Activated naive CD8-positive, alpha-beta T cell (primary cell): ENCODE measurements at regions not wholly inside any gene's neighbourhood (a gene's known extent, or its start where the extent isn't known, plus 50 kb on each side); places are given as distances from the start of the nearest gene placed in this dataset.

Experiments
- H3K27ac Mint-ChIP-seq: one replicate; pipeline ENCODE4 v1.8.0; 2021; ENCODE audit warnings: mixed read lengths
- H3K27me3 Mint-ChIP-seq: one replicate; pipeline ENCODE4 v1.8.0; 2021; ENCODE audit warnings: mixed read lengths
- H3K36me3 Mint-ChIP-seq: one replicate; pipeline ENCODE4 v1.8.0; 2021; ENCODE audit warnings: mixed read lengths
- H3K4me1 Mint-ChIP-seq: one replicate; pipeline ENCODE4 v1.8.0; 2021; ENCODE audit warnings: low read depth, mixed read lengths
- H3K4me3 Mint-ChIP-seq: one replicate; pipeline ENCODE4 v1.8.0; 2021; ENCODE audit warnings: mild to moderate bottlenecking, mixed read lengths
- H3K9me3 Mint-ChIP-seq: one replicate; pipeline ENCODE4 v1.8.0; 2021; ENCODE audit warnings: low read depth, mixed read lengths

- Mint-ChIP-seq H3K9me3 (peaks cover 13% of the 10 kb centered on the region), H3K4me1 (no peaks in the 10 kb centered on the region), H3K36me3 (no peaks in the 10 kb centered on the region), H3K27me3 (no peaks in the 10 kb centered on the region), H3K4me3 (no peak overlapping the region), H3K27ac (no peak overlapping the region)
These were observed 156.9 kb downstream of the SUCNR1 start for GRCh38 chr3:152030320-152030719.

- peaks cover 3% of the 10 kb centered on the region for H3K36me3 Mint-ChIP-seq
- H3K27me3 Mint-ChIP-seq, result no peaks in the 10 kb centered on the region
- no peaks in the 10 kb centered on the region for H3K4me1 Mint-ChIP-seq
- H3K4me3 Mint-ChIP-seq, result no peak overlapping the region
- H3K27ac Mint-ChIP-seq, result no peak overlapping the region
- peaks cover 19% of the 10 kb centered on the region for H3K9me3 Mint-ChIP-seq
These were observed 157.9 kb downstream of the SUCNR1 start for GRCh38 chr3:152031321-152031720.

- H3K4me3 Mint-ChIP-seq, result no peak overlapping the region
- H3K27me3 Mint-ChIP-seq, result no peaks in the 10 kb centered on the region
- no peaks in the 10 kb centered on the region for H3K4me1 Mint-ChIP-seq
- peaks cover 5% of the 10 kb centered on the region for H3K36me3 Mint-ChIP-seq
- peaks cover 19% of the 10 kb centered on the region for H3K9me3 Mint-ChIP-seq
- H3K27ac Mint-ChIP-seq, result no peak overlapping the region
These were observed 163.9 kb downstream of the SUCNR1 start for GRCh38 chr3:152037297-152037696.

GRCh38 chr3:152037953-152038352, 164.5 kb downstream of the SUCNR1 start:
- Mint-ChIP-seq H3K4me3 (no peak overlapping the region), H3K27me3 (no peaks in the 10 kb centered on the region), H3K9me3 (peaks cover 19% of the 10 kb centered on the region), H3K36me3 (peaks cover 5% of the 10 kb centered on the region), H3K4me1 (no peaks in the 10 kb centered on the region), H3K27ac (no peak overlapping the region)

GRCh38 chr3:152038490-152038889, 165.0 kb downstream of the SUCNR1 start:
- H3K27me3 Mint-ChIP-seq, result no peaks in the 10 kb centered on the region

GRCh38 chr3:152039887-152040286, 166.4 kb downstream of the SUCNR1 start:
- Mint-ChIP-seq H3K36me3 (peaks cover 5% of the 10 kb centered on the region), H3K27me3 (no peaks in the 10 kb centered on the region), H3K27ac (no peak overlapping the region), H3K9me3 (peaks cover 10% of the 10 kb centered on the region), H3K4me1 (no peaks in the 10 kb centered on the region), H3K4me3 (no peak overlapping the region)

More at GRCh38 chr3:152038490-152038889, 165.0 kb downstream of the SUCNR1 start:
- H3K4me3 Mint-ChIP-seq, result no peak overlapping the region
- peaks cover 5% of the 10 kb centered on the region for H3K36me3 Mint-ChIP-seq
- H3K4me1 Mint-ChIP-seq, result no peaks in the 10 kb centered on the region
- no peak overlapping the region for H3K27ac Mint-ChIP-seq
- peaks cover 14% of the 10 kb centered on the region for H3K9me3 Mint-ChIP-seq

GRCh38 chr3:152040319-152040718, 166.9 kb downstream of the SUCNR1 start:
- Mint-ChIP-seq H3K4me1 (no peaks in the 10 kb centered on the region), H3K36me3 (peaks cover 5% of the 10 kb centered on the region), H3K27ac (no peak overlapping the region)

GRCh38 chr3:152043620-152044019, 170.2 kb downstream of the SUCNR1 start:
- H3K27ac Mint-ChIP-seq, result no peak overlapping the region
- no peak overlapping the region for H3K4me3 Mint-ChIP-seq
- H3K9me3 Mint-ChIP-seq, result no peaks in the 10 kb centered on the region
- no peaks in the 10 kb centered on the region for H3K27me3 Mint-ChIP-seq
- no peaks in the 10 kb centered on the region for H3K36me3 Mint-ChIP-seq
- H3K4me1 Mint-ChIP-seq, result no peaks in the 10 kb centered on the region

More at GRCh38 chr3:152040319-152040718, 166.9 kb downstream of the SUCNR1 start:
- no peaks in the 10 kb centered on the region for H3K27me3 Mint-ChIP-seq
- peaks cover 6% of the 10 kb centered on the region for H3K9me3 Mint-ChIP-seq
- H3K4me3 Mint-ChIP-seq, result no peak overlapping the region

GRCh38 chr3:152046280-152046679, 172.8 kb downstream of the SUCNR1 start:
- no peaks in the 10 kb centered on the region for H3K9me3 Mint-ChIP-seq
- H3K27me3 Mint-ChIP-seq, result no peaks in the 10 kb centered on the region
- H3K27ac Mint-ChIP-seq, result no peak overlapping the region
- H3K36me3 Mint-ChIP-seq, result no peaks in the 10 kb centered on the region
- no peaks in the 10 kb centered on the region for H3K4me1 Mint-ChIP-seq
- no peak overlapping the region for H3K4me3 Mint-ChIP-seq

- Mint-ChIP-seq H3K27me3 (no peaks in the 10 kb centered on the region), H3K27ac (no peak overlapping the region), H3K9me3 (no peaks in the 10 kb centered on the region), H3K4me3 (no peak overlapping the region), H3K4me1 (no peaks in the 10 kb centered on the region), H3K36me3 (no peaks in the 10 kb centered on the region)
These were observed 174.0 kb downstream of the SUCNR1 start for GRCh38 chr3:152047465-152047864.

GRCh38 chr3:152048831-152049230, 175.4 kb downstream of the SUCNR1 start:
- Mint-ChIP-seq H3K9me3 (no peaks in the 10 kb centered on the region), H3K36me3 (no peaks in the 10 kb centered on the region), H3K4me1 (no peaks in the 10 kb centered on the region), H3K4me3 (no peak overlapping the region), H3K27me3 (no peaks in the 10 kb centered on the region), H3K27ac (no peak overlapping the region)

GRCh38 chr3:152050903-152051302, 177.5 kb downstream of the SUCNR1 start:
- H3K27ac Mint-ChIP-seq, result no peak overlapping the region

GRCh38 chr3:152051501-152052404, 178.3 kb downstream of the SUCNR1 start:
- Mint-ChIP-seq H3K9me3 (no peaks in the 10 kb centered on the region), H3K27me3 (no peaks in the 10 kb centered on the region), H3K27ac (no peak overlapping the region), H3K4me3 (no peak overlapping the region), H3K4me1 (no peaks in the 10 kb centered on the region), H3K36me3 (no peaks in the 10 kb centered on the region)

More at GRCh38 chr3:152050903-152051302, 177.5 kb downstream of the SUCNR1 start:
- no peaks in the 10 kb centered on the region for H3K36me3 Mint-ChIP-seq
- H3K9me3 Mint-ChIP-seq, result no peaks in the 10 kb centered on the region
- H3K27me3 Mint-ChIP-seq, result no peaks in the 10 kb centered on the region
- H3K4me3 Mint-ChIP-seq, result no peak overlapping the region
- no peaks in the 10 kb centered on the region for H3K4me1 Mint-ChIP-seq

GRCh38 chr3:152053866-152054265, 180.4 kb downstream of the SUCNR1 start:
- H3K9me3 Mint-ChIP-seq, result peaks cover 4% of the 10 kb centered on the region
- H3K36me3 Mint-ChIP-seq, result no peaks in the 10 kb centered on the region
- H3K27me3 Mint-ChIP-seq, result no peaks in the 10 kb centered on the region
- no peak overlapping the region for H3K4me3 Mint-ChIP-seq
- H3K27ac Mint-ChIP-seq, result no peak overlapping the region
- no peaks in the 10 kb centered on the region for H3K4me1 Mint-ChIP-seq

GRCh38 chr3:152054315-152054714, 180.9 kb downstream of the SUCNR1 start:
- Mint-ChIP-seq H3K36me3 (no peaks in the 10 kb centered on the region), H3K27ac (no peak overlapping the region), H3K4me3 (no peak overlapping the region), H3K4me1 (no peaks in the 10 kb centered on the region), H3K27me3 (no peaks in the 10 kb centered on the region), H3K9me3 (peaks cover 4% of the 10 kb centered on the region)

GRCh38 chr3:152056073-152056472, 182.6 kb downstream of the SUCNR1 start:
- no peak overlapping the region for H3K27ac Mint-ChIP-seq
- H3K27me3 Mint-ChIP-seq, result no peaks in the 10 kb centered on the region
- no peak overlapping the region for H3K4me3 Mint-ChIP-seq
- H3K36me3 Mint-ChIP-seq, result no peaks in the 10 kb centered on the region
- no peaks in the 10 kb centered on the region for H3K4me1 Mint-ChIP-seq
- peaks cover 4% of the 10 kb centered on the region for H3K9me3 Mint-ChIP-seq
